ACHN (cell line): ENCODE measurements at regions not wholly inside any gene's neighbourhood (a gene's known extent, or its start where the extent isn't known, plus 50 kb on each side); places are given as distances from the start of the nearest gene placed in this dataset.

Experiments
- DNase-seq: peaks from one replicate; pipeline ENCODE4 v3.0.0-alpha.2; 2015
- in situ Hi-C: cut with HindIII; loops from 2 replicates; pipeline ENCODE4 v1.10.0; 2017; ENCODE audit warnings: low sequenced_read_pairs, low pct_ligation_motif_present, low pct_unique_long_range_greater_than_20kb

DNA sequence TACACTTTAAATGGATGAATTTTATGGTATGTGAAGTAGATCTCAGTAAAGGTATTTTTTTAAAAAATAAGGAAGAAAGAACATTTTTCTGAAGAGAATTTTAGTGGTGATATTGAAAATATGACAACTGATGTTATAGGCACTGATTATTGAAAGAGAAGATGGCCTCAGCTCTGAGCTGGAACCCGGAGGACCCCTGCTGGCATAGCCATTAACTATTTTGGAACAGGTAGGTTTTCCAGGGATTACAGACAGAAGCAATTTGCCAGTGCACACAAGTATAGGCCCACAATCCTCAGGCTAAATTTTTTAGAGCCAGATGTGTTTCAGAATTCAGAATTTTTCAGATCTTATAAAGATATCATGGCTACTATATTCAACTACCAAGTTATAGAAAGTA lies 315.9 kb upstream of the GPR149 start:
- in situ Hi-C loops, result no loop called here
- no peak for DNase-seq

DNA sequence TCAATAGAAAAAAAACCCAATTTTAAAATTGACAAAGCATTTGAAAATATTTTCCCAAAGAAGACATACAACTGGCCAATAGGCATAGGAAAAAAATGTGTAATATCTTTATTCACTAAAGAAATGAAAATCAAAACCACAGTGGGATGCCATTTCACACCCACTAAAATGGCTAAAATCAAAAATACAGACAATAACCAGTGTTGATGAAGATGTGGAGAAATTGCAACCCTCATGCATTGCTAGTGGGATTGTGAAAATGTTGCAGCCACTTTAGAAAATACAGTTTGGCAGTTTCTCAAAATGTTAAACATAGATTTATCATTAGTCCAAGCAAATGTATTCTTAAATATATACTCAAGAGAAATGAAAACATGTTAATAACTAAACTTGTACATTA lies 315.1 kb upstream of the GPR149 start:
- DNase-seq, result no peak
- in situ Hi-C loops, result no loop called here

DNA sequence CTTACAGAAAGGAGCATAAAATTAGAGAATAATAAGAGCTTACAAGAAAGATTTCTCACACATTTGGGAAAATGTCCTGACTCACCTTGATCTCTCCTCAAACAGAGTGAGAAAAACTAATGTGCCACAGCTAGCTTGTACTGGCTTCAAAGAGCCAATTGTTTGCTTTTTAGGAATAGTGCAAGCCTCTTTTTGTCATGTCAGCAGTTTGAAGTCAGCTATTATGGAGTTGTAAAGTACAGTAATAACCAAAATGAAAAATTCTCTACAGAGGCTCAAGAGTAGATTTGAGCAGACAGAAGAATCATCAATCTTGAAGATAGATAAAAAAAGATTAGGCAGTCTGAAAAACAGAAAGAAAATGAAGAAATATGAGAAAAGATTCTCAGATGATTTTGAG lies 313.4 kb upstream of the GPR149 start:
- no peak for DNase-seq
- in situ Hi-C loops, result no loop called here

- in situ Hi-C loops, result no loop called here
- no peak for DNase-seq
Measured at GRCh38 chr3:154734468-154734867, 304.5 kb upstream of the GPR149 start.

DNA sequence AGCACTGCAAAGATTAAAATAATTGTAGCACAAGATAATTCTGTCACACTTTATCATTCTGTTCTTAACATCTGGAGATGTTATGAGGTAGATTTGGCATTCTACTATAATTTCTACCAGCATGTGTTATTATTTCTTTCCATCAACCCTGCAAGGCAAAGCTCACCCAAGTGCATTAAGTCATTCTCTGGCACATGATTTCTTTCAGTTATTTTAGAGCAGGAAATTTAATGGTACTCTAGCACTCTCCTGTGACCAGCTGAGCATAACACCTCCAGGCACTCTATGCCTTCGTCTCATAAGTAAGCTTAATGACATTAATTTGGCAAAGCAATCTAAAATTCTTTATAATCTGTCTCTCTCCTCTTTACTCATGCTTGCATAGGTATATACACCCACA lies 300.2 kb upstream of the GPR149 start:
- DNase-seq, result no peak
- in situ Hi-C loops, result no loop called here

GRCh38 chr3:154729741-154730140 lies 299.8 kb upstream of the GPR149 start:
- in situ Hi-C loops, result no loop called here
- no peak for DNase-seq

DNA sequence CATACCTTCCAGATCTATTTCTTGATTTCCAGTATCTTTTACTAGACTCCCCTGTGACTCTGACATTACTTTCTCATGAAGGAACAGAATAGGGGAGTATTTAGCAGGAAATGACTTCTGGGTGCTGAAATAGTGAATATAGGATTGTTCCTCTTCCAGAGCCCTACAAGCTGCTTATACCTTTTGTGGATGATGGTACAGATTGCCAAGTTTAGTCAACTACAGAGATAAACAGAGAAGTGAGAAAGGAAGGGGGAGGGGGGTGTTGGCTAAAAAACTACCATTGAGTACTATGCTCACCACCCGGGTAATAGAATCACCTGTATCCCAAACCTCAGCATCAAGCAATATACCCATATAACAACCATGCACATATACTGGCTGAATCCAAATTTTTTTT lies 298.3 kb upstream of the GPR149 start:
- DNase-seq, result no peak
- in situ Hi-C loops, result no loop called here

DNA sequence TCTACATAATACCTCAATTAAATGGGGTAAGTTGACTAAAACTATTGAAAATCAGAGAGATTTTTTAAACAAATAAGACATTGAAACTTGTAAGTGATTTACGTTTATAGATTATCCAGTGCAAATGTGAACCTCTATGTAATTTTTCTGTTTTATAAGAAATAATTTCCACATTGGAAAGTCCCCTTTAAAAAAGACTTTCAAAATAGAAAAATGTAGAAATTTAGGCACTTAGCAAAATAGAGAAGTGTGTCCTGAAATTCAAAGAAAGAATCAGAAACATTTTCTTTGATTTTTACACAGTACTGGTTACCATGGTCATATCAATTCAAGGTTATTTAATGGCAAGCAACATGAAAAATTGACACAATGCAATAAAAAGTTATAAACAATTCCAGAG lies 290.9 kb upstream of the GPR149 start:
- in situ Hi-C loops, result no loop called here
- DNase-seq, result no peak

DNA sequence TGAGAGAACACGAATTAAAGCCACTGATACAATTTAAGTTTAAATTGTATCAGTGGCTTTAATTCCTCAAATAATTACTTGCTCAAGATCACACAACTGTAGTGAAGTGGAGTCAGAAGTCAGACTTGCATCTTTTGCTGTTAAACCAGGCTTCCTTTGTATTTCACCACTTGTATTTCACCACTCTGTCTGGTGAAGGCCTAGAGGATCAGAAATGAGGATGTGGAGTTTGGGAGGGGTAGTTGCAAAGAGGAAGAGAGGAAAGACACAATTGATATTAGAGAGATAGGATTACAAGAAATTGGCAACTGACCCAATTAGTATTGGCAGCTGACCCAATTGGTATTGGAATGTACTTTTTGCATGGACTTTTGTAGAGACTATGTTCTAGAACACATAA lies 288.1 kb upstream of the GPR149 start:
- in situ Hi-C loops, result no loop called here
- DNase-seq, result no peak

GRCh38 chr3:154716170-154716569 lies 286.2 kb upstream of the GPR149 start:
- DNase-seq, result no peak
- in situ Hi-C loops, result no loop called here

DNA sequence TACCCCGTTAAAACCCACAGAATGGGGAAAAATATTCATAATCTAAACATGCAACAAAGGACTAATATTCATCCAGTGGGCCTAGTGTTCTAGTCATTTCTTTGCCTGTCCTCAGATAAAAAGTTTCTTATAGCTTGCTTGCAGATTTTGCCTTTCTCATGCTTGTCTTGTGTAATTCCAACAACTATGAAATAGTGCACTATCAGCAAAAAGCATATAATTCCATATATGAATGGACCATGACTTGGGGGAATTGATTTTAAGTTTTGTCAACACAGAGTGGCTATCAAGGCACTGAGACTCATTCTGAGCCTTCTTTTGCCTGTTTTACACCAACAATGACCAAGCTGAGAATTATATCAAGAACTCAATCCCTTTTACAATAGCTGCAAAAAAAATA lies 278.6 kb upstream of the GPR149 start:
- in situ Hi-C loops, result no loop called here
- no peak for DNase-seq

DNA sequence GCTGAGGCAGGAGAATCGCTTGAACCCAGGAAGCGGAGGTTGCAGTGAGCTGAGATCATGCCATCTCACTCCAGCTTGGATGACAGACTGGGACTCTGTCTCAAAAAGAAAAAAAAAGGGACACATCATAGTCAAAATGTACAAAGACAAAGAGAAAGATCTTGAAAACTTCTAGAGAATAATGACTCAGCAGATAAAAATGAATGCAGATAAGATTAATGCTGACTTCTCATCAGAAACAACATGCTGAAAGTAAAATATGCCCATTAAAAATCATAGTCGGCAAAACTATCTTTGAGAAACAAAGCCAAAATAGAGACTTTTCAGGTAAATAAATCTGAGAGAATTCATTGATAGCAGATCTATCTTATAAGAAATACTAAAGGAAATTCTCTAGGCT lies 271.1 kb upstream of the GPR149 start:
- in situ Hi-C loops, result no loop called here

GRCh38 chr3:154690413-154690812 lies 260.4 kb upstream of the GPR149 start:
- in situ Hi-C loops, result no loop called here
- DNase-seq, result no peak

More for the DNA sequence above, 271.1 kb upstream of the GPR149 start:
- DNase-seq, result no peak

GRCh38 chr3:154684440-154684839 lies 254.4 kb upstream of the GPR149 start:
- no peak for DNase-seq
- in situ Hi-C loops, result no loop called here

DNA sequence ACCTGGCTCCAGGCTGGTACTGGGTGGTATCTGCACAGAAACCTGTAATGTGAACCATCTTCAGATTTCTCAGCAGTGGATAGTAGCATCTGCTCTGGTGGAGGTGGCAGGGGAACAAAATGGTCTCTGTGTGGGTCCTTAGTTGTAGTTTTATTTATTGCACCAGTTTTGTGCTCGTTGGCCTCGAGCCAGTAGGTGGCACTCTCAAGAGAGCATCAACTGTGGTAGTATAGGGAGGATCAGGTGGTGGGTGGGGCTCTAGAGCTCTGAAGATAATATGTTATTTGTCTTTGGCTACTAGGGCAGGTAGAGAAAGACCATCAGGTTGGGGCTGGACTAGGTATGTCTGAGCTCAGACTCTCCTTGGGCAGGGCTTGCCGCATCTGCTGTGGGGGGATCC lies 254.0 kb upstream of the GPR149 start:
- in situ Hi-C loops, result no loop called here
- no peak for DNase-seq

DNA sequence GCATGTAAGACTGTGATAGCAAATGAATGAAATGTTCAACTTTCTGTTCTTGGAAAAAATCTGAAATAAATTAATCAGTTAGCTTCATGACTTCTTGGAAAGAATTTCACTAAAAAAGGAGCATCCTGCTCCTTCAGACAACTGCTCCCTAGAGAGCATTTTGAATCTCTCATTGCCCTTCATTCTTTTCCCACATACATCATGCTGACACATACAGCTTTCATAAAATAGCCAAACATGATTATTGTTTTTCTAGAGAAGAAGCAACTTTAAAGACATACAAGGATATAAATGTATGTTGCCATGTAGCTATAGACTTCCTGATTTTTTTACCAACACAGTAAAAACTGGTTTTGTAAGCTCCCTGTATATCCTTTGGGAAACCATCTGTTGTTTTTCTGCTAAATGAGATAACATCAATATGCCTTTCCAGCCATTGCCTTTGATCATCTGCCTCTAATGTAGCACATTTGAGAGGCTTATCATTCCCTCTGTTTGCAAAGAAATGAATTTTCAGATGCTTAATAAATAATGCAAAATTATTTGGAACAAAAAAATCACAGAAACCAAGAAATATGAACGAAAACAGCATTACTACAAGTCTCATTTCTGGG lies 248.2 kb upstream of the GPR149 start:
- in situ Hi-C loops, result no loop called here
- no peak for DNase-seq

DNA sequence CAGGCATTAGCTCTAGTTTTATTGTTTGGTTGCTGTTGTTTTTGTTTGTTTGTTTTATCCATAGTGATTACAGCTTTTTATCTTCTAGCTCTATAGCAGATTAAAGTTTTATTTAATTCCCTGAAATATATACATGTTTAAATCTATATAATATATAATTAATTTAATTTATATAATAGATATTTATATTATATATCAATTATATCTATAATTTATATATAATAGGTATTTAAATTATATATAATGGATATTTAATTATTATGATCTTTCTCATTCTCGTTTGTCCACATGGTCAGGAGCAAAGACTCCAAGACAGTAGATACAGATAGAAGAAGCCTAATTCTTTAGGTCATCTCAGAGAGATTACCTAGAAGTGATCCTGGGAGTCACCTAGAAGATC lies 238.8 kb upstream of the GPR149 start:
- in situ Hi-C loops, result no loop called here
- no peak for DNase-seq

GRCh38 chr3:154668187-154668586 lies 238.2 kb upstream of the GPR149 start:
- in situ Hi-C loops, result no loop called here
- DNase-seq, result no peak

DNA sequence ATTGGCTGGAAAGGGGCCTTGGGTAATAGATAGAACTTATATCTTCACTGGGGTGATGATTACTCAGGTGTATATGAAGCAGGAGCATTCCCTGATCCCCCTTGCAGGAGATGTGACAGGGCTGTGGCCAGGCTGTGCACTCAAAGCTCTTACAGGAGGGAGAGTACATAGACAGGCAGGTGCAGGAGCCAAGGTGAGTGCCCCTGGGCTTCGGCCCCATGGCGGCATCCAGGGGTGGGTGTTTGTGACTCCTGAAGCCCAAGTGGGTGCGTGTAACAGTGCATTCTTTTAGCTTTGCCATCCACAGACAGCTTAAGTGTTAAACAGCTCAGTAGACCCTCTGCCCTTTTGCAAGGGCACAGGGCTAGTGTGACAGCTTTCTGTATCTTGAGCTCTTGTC lies 236.6 kb upstream of the GPR149 start:
- DNase-seq, result no peak
- in situ Hi-C loops, result no loop called here

DNA sequence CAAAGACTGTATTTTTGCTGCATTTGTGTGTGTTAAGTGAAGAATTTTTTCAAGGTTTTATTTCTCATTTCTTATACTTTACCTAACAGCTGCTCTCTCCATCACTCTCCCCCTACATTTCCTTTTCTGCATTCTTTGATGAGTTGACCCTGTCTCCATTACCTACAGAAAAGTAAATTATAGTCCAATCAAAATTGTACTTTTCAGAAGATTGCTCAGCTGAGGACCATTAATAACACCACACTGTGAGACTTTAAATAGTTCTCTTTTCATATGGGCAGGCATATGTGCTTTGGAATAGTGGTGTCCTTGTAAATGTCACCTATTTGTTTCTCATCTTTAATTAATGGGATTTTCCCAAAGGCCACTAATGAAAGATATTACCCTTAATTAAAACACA lies 234.7 kb upstream of the GPR149 start:
- no peak for DNase-seq
- in situ Hi-C loops, result no loop called here

DNA sequence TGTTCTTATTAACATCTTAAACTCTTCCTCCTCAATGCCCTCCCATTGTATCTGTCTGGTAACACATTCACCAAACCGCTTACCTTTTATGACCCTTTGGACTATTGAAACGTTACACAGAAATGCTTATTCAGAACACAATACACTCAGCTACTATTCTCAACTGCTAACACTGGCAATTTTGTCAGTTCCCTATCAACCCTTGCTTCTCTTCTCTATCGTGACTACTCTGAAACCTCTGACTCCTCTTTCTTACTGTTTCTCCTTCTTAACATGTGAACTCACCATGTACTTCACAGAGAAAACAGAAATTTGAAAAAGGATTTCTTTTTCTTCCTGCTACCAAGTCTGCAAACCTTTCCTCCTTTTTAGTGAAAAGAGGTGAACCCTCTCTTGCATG lies 232.9 kb upstream of the GPR149 start:
- in situ Hi-C loops, result no loop called here
- DNase-seq, result no peak
